GM19035 (cell line): ENCODE measurements at regions not wholly inside any gene's neighbourhood (a gene's known extent, or its start where the extent isn't known, plus 50 kb on each side); places are given as distances from the start of the nearest gene placed in this dataset.
"Not testable (repeated sequence)": the region's sequence is repeated elsewhere in the genome, so short reads cannot be mapped to it uniquely, and the experiment has no call there.

Experiments
- ATAC-seq: cut with Tn5 transposase; IDR thresholded peaks from one replicate; pipeline ENCODE4 v1.9.1; 2021; ENCODE audit not compliant: unreplicated experiment

DNA sequence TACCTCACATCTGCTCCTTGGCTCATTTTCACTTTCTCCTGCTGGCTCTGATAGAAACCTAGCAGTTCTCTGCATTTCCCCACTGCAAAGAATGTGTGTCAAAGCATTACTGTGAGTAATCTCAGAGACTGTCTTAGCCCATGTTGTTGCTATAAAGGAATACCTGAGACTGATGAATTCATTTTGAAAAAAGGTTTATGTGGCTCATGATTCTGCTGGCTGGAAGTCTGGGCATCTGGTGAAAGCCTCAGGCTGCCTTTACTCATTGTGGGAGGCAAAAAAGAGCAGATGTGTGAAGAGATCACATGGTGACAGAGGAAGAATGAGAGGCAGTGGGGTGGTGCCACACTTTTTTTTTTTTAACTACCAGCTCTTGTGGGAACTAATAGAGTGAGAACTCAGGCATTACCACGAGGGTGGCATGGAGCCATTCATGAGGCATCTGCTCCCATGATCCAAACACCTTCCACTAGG is 191.6 kb upstream of the CTNND2 start:
- ATAC-seq, result no peak

DNA sequence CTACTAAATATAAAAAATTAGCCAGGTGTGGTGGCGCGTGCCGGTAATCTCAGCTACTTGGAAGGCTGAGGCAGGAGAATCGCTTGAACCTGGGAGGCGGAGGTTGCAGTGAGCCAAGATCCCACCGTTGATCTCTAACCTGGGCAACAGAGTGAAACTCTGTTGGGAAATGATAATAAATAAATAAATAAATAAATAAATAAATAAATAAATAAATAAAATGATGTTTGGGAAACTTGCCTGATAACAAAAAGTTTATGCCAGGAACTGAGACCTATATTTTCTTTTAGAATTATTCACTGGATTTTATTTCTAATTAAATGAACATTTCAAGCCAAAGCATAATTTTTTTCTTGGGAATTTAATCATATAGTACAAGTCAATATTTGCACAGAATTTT is 189.3 kb upstream of the CTNND2 start:
- ATAC-seq, result no peak

DNA sequence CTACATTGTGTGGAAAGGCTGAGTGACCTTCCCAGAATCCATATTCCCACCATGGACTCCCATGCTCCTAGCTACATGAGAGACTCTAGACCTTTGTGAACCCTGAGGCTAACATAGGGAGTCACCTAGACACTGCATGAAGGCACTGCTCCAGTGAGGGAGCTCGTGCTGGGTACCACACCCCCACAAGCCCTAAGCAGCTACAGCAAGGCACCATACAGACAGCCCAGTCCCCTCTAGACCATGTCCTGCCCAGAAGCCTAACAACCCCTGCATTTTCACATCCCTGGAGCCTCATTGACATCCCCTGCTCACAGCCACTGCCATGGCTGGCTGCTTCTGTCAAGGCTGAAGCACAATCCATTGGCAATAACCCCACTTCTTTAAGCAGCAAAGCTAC is 176.5 kb upstream of the CTNND2 start:
- ATAC-seq, result no peak

DNA sequence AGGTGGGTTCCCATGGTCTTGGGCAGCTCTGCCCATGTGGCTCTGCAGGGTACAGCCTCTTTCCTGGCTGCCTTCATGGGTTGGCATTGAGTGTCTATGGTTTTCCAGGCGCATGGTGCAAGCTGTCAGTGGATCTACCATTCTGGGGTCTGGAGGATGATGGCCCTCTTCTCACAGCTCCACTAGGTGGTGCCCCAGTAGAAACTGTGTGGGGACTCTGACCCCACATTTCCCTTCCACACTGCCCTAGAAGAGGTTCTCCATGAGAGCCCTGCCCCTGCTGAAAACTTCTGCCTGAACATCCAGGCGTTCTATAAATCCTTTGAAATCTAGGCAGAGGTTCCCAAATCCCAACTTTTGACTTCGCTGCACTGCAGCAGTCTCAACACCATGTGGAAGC is 174.0 kb upstream of the CTNND2 start:
- not testable (repeated sequence) for ATAC-seq

DNA sequence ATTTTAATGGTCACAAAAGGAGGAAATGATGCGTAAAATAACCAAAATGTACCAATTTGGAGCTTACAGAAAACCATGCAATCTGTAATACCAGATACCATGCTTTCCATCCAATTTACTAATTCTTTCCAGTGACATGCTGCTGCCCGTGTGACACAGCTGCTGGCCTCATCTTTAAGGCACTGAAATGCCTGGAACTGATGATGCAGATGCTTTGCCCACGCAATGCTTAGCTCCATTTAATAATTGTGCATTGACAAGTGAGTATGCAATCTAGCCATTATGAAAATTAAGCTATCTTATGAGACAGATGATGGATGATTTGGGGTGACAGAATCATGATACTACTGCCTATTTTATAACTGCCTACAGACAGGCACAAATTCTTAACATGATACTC is 169.2 kb upstream of the CTNND2 start:
- no peak for ATAC-seq

DNA sequence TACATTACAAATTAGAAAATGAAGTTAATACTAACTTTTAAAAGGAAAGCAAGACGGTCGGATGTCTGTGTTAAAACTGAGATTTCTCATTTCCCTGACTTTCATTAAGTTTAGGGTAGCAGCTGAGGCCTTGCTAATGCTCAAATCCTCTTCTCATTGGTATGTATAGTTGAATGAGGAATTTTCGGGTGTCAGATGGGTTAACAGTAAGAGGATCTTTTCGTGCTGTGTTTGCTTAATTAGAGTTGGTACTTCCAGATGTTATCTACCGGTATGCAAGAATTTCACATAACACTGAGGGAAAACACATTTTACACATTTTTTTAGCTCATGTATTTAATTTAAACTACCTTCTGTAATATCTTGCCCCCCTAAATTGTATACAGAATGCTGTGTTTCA is 168.2 kb upstream of the CTNND2 start:
- ATAC-seq, result no peak

DNA sequence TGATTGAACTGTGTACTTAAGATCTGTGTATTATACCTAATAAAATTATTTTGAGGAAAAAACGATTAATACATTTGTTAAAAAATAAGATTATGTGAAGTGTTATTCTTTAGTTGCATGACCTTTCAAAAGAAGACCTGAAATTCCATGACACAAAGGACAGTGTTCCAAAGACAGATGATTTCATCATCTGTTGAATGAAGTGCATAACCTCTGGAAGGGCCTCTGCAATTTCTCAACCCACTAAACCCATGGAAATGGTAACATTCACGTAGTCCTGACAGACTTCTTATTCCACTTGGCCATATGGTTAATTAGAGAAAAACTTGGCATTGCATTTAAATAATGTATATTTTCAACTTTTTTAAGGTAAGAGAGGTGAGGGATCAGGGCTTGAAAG is 167.2 kb upstream of the CTNND2 start:
- ATAC-seq, result no peak

DNA sequence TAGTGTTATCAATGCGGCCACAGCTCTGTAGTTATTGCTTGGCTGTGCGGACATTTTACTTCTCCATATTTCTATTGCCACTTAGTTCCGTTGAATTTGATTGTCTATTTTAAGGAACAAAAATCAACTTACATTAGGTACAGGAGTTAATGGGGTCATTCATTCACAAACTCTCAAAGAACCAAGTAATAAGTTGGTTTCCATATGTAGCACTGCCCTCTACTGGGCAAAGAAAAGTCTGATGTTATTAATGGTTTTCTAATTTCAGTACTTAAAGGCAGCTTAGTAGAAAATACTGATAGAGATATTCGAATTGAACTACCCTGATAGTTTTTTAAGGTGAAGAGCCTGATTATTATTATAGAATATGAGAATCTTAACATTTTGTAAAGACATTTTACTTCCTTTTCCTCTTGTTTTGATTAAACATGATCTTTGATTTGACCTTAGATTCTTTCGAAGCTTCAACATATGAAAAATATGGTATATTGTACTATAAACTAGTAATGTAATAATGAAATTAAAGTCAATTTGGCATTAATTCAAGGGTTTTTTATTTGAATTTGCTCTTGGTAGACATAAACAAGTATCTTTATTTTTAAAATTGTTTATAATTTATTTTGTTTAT is 119.5 kb upstream of the CTNND2 start:
- ATAC-seq, result no peak

DNA sequence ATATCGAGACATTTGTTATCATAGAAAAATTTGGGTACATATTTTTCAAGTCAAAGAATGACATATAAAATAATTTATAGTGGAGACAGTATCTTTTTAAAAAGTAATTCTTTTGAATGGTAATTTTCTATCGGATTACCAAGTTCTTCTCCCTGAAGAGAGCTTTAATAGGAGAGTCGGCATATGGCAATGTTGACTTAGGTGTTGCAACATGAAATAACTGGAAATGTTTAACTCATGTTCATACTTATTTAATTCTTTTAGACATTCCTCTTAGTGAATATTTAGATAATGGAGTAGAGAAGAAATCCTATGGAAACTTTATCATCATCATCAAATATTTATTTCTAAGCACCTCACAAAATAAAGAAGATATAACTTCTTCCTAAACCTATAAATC is 118.2 kb upstream of the CTNND2 start:
- no peak for ATAC-seq

DNA sequence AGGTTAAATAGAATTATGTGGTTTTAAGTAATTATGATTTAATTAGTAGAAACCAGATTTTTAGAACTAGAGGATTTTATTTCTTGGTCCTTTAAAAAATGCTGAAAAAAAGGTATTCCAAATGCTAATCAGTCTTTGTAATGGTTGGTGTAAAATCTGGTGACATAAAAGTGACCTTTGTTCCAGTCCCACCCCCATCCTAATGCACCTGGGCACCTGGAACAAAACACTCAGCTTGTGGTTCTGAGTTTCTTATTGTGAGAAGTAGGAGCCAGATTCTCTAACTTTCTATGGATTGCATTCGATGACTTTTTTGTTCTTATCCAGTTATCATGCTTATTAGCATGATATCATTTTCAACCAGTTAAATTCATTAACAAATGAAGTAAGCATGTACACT is 115.1 kb upstream of the CTNND2 start:
- ATAC-seq, result no peak

DNA sequence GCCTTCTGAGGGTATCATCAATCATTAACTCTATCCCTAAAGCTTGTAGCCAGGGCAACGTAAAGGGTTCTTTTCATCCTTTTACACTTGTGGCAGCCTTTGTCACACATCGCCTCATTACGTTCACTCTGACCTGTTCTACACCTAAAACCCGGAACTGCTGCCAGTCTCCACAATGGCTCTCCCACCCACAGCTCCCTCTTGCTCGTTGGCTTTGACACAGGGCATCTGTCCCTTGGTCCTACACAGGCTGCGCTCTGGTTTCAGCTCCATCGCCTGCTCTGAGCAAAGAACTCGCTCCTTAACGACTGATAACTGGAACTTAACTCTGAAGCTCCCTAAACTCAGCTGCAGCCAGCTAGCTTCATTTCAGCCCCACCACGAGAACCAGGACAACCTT is 112.8 kb upstream of the CTNND2 start:
- ATAC-seq, result no peak

DNA sequence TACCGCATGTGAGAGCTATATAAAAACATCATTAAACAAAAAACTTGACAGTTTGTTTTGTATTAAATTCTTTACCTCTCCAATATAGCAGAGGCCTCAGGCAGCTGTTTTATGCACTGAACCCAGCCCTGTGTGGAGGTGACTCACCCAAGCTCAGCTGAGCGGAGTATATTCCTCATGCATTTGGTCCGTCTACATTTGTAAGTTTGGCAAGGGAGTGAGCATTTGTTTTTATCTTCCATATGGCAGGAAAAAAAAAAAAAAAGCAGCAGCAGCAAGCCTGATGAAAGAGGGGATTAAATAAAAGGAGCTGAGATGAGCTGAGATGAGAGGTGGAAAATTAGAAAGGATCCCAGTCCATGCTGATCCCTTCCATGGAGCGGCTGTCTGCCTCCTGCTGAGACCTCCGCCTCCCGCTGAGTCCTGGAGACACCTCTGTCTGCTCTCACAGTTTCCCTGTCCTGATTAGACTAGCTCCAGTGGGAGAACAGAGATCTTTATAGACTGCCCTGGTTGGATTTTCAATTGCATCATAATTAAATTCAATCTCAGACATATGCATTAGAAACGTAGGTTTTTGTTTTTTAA is 112.0 kb upstream of the CTNND2 start:
- no peak for ATAC-seq

DNA sequence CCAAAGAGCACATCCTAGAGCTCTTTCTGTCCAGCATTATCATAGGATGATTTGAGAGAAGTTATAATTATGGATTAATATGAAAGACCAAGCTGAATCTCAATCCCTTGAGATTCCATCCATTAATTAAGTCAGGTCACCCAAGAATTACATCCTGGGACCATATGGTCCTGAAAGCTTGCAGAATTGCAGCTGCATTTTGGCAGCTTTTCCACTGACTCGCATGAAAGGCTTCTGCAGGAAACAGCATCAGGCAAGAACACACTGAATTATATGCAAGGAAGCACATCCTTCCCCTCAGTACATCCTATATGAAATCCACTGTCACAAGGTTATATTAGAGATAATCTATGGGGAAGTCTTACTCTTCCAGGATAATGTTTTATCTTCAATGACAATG is 109.1 kb upstream of the CTNND2 start:
- ATAC-seq, result no peak

DNA sequence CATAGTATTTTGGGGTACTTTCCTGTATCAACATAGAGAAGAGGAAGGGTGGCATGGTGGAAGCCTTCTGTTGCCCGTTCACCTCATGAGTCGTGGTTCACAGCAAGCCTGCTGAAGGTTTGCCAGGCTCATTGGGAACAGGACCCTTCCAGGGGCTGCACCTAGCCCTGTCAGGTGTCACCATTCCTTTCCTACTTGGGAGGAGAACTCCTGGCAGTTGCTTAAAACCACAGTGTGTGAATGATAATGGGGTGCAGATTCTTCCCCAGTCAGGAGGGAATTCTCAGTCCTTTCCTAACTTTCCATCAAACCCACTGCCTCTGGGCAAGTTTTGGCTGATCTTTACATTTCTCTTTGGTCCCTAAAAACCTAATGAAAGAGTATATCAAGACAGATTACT is 99.4 kb upstream of the CTNND2 start:
- ATAC-seq, result no peak

DNA sequence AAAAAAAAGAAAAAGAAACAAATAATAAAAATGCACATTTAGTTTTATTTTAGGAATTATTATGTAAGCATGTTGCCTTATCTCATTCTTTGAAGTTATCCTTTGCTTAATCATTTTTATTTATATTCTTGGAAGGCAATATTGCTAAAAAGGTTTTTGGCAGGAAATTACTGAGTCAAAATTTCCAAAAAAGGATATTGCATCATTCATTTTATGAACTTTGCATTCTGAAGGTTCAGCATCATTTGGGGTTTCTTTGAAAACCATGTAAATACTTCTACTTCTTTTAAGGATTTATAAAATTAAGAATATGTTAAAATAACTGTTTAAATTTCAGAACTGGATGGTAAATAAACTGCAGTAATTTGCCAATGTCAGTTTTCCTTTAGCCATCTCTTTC is 94.2 kb upstream of the CTNND2 start:
- no peak for ATAC-seq

DNA sequence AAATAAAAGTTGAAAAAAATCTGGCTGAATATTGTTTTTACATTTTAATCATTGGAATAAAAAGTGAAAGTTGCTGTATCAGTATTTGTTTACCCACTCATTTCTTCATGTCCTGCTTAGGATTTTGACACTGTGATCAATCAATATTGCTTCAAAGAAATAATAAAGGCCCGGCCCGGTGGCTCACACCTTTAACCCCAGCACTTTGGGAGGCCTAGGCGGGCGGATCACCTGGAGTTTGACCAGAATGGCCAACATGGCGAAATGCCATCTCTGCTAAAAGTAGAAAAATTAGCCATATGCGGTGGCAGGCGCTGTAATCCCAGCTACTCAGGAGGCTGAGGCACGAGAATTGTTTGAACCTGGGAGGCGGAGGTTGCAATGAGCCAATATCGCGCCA is 93.7 kb upstream of the CTNND2 start:
- ATAC-seq, result no peak

DNA sequence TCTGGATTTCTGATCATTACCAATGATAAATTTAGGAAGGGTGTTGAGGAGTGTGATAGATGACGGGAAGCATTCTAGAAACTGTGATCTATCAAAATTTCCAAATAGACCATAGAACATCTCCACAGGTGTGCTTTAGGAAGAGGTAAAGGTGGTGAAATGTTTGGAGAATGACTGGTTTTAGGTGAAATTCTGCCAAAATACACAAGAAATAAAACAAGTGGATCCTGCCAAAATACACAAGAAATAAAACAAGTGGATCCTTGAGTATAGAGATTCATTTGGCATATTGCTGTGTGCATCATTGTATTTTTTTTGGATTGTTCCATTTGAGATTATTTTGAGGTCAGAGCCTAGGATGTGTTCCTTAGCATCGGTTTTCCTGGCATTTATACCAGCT is 88.3 kb upstream of the CTNND2 start:
- no peak for ATAC-seq

DNA sequence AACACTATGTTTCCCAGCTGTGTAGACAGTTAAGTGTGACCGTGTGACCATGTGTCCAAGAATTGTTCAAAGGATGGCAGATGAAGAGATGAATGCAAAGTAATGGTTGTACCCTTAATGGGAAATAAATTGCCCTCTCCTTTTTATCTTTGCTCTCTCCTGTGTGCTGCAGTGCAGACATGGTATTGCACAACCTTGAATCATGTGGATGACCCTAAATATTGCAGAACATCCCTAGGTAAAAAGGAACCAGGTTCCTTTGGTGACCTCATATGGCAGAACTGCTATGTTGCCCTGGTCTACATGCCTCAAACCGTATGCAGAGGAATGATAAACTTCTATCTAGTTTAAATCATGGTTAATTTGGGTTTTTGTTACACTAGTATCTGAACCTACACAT is 81.7 kb upstream of the CTNND2 start:
- ATAC-seq, result no peak

DNA sequence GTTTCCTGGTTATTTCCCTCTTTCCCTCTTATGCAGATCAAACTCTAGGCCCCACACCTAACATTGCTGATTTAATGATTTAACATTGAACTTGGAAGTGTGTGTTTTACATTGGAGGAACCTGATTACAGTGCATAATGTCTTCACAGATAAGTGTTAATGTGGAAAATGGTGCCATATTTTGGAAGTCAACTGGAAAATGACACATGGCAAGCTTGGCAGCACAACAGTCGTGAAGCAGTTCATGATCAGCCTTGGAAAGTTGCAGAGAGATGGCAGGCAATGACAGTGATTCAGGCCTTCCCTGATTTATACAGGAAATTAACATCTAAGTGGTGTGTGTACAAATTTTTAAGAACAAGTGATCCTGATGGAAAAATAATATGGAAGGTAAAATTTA is 80.0 kb upstream of the CTNND2 start:
- ATAC-seq, result no peak

DNA sequence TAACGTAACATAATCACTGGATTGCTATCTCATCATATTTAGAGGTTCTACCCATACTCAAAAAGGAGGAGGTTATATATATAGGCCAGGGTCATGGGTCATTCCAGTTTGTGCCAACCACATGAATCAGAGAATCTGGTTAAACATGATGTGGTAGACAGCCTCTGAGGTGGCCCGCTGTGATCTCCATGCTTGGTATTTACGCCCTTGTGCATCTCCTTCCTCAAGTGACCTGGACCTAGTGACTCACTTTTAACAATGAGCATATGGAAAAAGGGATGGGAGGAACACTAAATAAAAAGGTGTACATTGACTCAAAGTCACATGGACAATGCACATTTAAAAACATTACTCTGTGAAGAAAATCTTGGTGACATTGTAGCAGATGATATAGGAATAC is 77.7 kb upstream of the CTNND2 start:
- ATAC-seq, result no peak

DNA sequence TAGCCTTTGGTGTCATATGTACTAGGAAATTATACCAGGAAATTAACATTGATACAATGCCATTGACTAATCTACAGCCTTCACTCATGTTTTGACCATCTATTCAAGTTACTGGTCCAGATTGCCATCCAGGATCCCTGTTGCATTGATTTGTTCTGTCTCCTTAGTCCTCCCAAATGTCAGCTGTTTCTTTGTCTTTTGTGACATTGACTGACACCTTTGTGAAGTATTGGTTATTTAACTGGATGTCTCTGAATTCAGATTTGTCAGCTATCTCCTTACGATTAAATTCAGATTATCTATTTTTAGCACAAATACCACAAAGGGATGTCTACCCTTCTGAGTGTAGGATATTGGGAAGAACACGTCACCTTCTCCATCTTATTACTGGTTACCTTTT is 73.7 kb upstream of the CTNND2 start:
- no peak for ATAC-seq

DNA sequence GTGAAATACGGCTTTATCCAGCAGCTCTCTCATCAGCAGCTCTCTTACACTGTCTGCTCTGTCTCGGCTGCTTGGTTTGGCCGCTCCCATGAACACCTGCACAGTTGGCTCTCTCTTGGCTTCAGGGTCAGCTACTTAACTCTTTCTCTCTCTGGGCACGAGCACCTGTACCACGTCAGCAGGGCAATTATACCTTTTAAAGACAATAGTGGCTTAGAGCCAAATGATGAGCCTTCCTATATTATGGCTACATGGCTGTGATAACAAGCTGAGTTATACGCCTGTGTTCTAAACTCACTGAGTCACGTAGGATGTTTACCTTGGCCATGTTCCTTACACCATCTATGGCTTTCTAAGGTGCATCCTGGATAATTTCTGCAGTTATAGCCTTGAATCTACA is 69.2 kb upstream of the CTNND2 start:
- ATAC-seq, result no peak

DNA sequence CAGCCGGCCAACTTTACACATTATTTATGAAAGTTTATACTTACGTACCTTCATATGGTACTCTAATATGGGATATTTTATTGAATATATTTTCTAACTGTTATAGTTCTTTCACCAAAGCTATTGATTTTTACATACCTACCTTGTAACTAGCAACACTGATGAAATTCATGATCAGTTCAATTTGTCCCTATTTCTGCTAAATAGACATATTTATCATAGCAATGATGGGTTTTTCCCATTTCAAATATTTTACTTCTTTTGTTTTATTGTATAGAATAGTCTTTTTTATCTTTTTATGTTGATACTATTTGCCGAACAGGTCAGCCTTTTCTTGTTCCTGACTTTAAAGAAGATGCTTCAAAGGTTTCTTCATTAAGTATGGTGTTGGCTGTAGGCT is 59.0 kb upstream of the CTNND2 start:
- ATAC-seq, result no peak
